IMR-90 (cell line): ENCODE measurements at regions not wholly inside any gene's neighbourhood (a gene's known extent, or its start where the extent isn't known, plus 50 kb on each side); places are given as distances from the start of the nearest gene placed in this dataset.

Source experiments
- ATAC-seq: fragments of 200-7000 bp; cut with Tn5 transposase; 2 replicates; pipeline ENCODE4 v1.9.1; 2020; ENCODE audit warnings: low read depth, mild to moderate bottlenecking, moderate library complexity
- BruUV-seq: library from RNA; stranded (reverse); fragments of 400-500 nt; replicated peaks from 2 replicates; lab custom pipeline; 2021; lab: Mats Ljungman, UMichigan
- CTCF ChIA-PET: fragments of 300-600 bp; formaldehyde crosslinking; extraction: SDS; loops from one replicate; lab custom pipeline; 2021; ENCODE audit warnings: antibody characterized with exemption; lab: Yijun Ruan, JAX
- POLR2A ChIA-PET: fragments of 300-600 bp; sonication (Branson Sonifier 250); formaldehyde crosslinking; loops from one replicate; lab custom pipeline; 2022; ENCODE audit warnings: antibody characterized with exemption; ENCODE audit not compliant: unreplicated experiment; lab: Charles Lee
- DNase-seq: peaks from one replicate; pipeline ENCODE4 v3.0.0; 2013
- H2AFZ ChIP-seq: replicated peaks from 2 replicates; pipeline ENCODE3; 2013; ENCODE audit warnings: low read length, mild to moderate bottlenecking; ENCODE audit not compliant: poor library complexity
- H2AK5ac ChIP-seq: 2 replicates; pipeline ENCODE4 v1.6.1; 2013; ENCODE audit warnings: low read depth, low read length, inconsistent platforms
- H2AK9ac ChIP-seq: replicated peaks from 2 replicates; pipeline ENCODE3; 2013; ENCODE audit warnings: mild to moderate bottlenecking, low read depth, low read length, moderate library complexity; ENCODE audit not compliant: poor library complexity
- H2BK120ac ChIP-seq: 2 replicates; pipeline ENCODE4 v1.6.1; 2013; ENCODE audit warnings: low read depth, low read length, inconsistent platforms
- H2BK15ac ChIP-seq: 3 replicates; pipeline ENCODE4 v1.6.1; 2013; ENCODE audit warnings: low read depth, low read length, inconsistent platforms
- H2BK20ac ChIP-seq: 2 replicates; pipeline ENCODE4 v1.6.1; 2013; ENCODE audit warnings: low read depth, mild to moderate bottlenecking, inconsistent platforms, low read length, moderate library complexity
- H2BK5ac ChIP-seq: 2 replicates; pipeline ENCODE4 v1.6.1; 2013; ENCODE audit warnings: mild to moderate bottlenecking, low read depth, low read length, inconsistent platforms; ENCODE audit not compliant: poor library complexity, severe bottlenecking
- H3K14ac ChIP-seq: replicated peaks from 2 replicates; pipeline ENCODE4 v1.6.1; 2013; ENCODE audit warnings: low read depth, low read length, inconsistent platforms
- H3K18ac ChIP-seq: 2 replicates; pipeline ENCODE4 v1.6.1; 2013; ENCODE audit warnings: low read depth, low read length, control low read depth
- H3K23ac ChIP-seq: 2 replicates; pipeline ENCODE4 v1.6.1; 2013; ENCODE audit warnings: low read depth, low read length, inconsistent platforms
- H3K27ac ChIP-seq: 2 replicates; pipeline ENCODE4 v1.5.1; 2013; ENCODE audit warnings: mild to moderate bottlenecking, control low read depth, low read length; ENCODE audit not compliant: insufficient read depth
- H3K27me3 ChIP-seq: 2 replicates; pipeline ENCODE4 v1.6.1; 2013; ENCODE audit warnings: low read length; ENCODE audit not compliant: control insufficient read depth, insufficient read depth
- H3K36me3 ChIP-seq: 2 replicates; pipeline ENCODE4 v1.6.1; 2013; ENCODE audit warnings: low read length, mixed read lengths; ENCODE audit not compliant: control insufficient read depth, insufficient read depth
- H3K4ac ChIP-seq: 2 replicates; pipeline ENCODE4 v1.6.1; 2013; ENCODE audit warnings: low read depth, low read length, inconsistent platforms
- H3K4me1 ChIP-seq: 2 replicates; pipeline ENCODE4 v1.6.1; 2013; ENCODE audit warnings: low read length, mixed read lengths; ENCODE audit not compliant: control insufficient read depth, insufficient read depth
- H3K4me2 ChIP-seq: 2 replicates; pipeline ENCODE4 v1.6.1; 2013; ENCODE audit warnings: low read depth, mild to moderate bottlenecking, control low read depth, low read length, moderate library complexity
- H3K4me3 ChIP-seq: 2 replicates; pipeline ENCODE4 v1.5.1; 2013; ENCODE audit warnings: low read depth, mild to moderate bottlenecking, control low read depth, low read length, moderate library complexity; ENCODE audit not compliant: insufficient read depth
- H3K56ac ChIP-seq: 2 replicates; pipeline ENCODE4 v1.6.1; 2013; ENCODE audit warnings: low read length, inconsistent platforms; ENCODE audit not compliant: insufficient read depth; ENCODE audit errors: extremely low read depth
- H3K79me1 ChIP-seq, 2 experiments: 2 replicates each; pipeline ENCODE4 v1.6.1; 2013; ENCODE audit warnings: low read length in 2 of 2, inconsistent platforms in 1 of 2, low read depth in 1 of 2
- H3K9ac ChIP-seq: 2 replicates; pipeline ENCODE4 v1.6.1; 2013; ENCODE audit warnings: low read depth, low read length, control low read depth
- H3K9me1 ChIP-seq: 2 replicates; pipeline ENCODE4 v1.6.1; 2013; ENCODE audit warnings: low read length, inconsistent platforms; ENCODE audit not compliant: insufficient read depth
- H3K9me3 ChIP-seq: 2 replicates; pipeline ENCODE4 v1.6.1; 2013; ENCODE audit warnings: low read length; ENCODE audit not compliant: control insufficient read depth, insufficient read depth
- H4K20me1 ChIP-seq: 2 replicates; pipeline ENCODE4 v1.6.1; 2013; ENCODE audit warnings: low read length, inconsistent platforms; ENCODE audit not compliant: insufficient read depth
- H4K5ac ChIP-seq: 2 replicates; pipeline ENCODE4 v1.6.1; 2013; ENCODE audit warnings: mild to moderate bottlenecking, low read depth, low read length, control low read depth
- H4K8ac ChIP-seq, 2 experiments: 2 replicates each; pipeline ENCODE4 v1.6.1; 2013; ENCODE audit warnings: low read depth in 2 of 2, low read length in 2 of 2, control low read depth in 1 of 2, inconsistent platforms in 1 of 2
- H4K91ac ChIP-seq: 2 replicates; pipeline ENCODE4 v1.6.1; 2013; ENCODE audit warnings: low read depth, low read length, inconsistent platforms; ENCODE audit not compliant: insufficient read depth
- BHLHE40 ChIP-seq: fragments of 150-350 bp; IDR thresholded peaks from 2 replicates; pipeline ENCODE4 v1.6.1; 2016; ENCODE audit warnings: mild to moderate bottlenecking, low read depth, low read length
- MAFK ChIP-seq: IDR thresholded peaks from 2 replicates; pipeline ENCODE4 v1.6.1; 2012; ENCODE audit warnings: low read depth, low read length, improper control_type of control experiment
- NFE2L2 ChIP-seq: fragments of 150-350 bp; IDR thresholded peaks from 2 replicates; pipeline ENCODE4 v1.6.1; 2016; ENCODE audit warnings: low read depth, mild to moderate bottlenecking, low read length
- RAD21 ChIP-seq: IDR thresholded peaks from 2 replicates; pipeline ENCODE4 v1.6.1; 2012; ENCODE audit warnings: low read length, improper control_type of control experiment
- SMC3 ChIP-seq: fragments of 150-350 bp; IDR thresholded peaks from 2 replicates; pipeline ENCODE4 v1.6.1; 2016; ENCODE audit warnings: low read depth, mild to moderate bottlenecking, antibody characterized with exemption, low read length, moderate library complexity
- WGBS, 2 experiments: methylation state at CpG; one replicate each; pipeline versions ENCODE4 v1.1.5 to v1.1.7; 2013; ENCODE audit warnings: missing lambda C conversion rate in 2 of 2; ENCODE audit not compliant: insufficient read length in 1 of 2; ENCODE audit errors: extremely low coverage in 2 of 2; 5-methylcytosine and 5-hydroxymethylcytosine counted together
- dilution Hi-C: fragments of 300-500 bp; cut with HindIII; formaldehyde crosslinking; loops from one replicate; pipeline ENCODE4 v1.14.3; 2018; ENCODE audit warnings: low sequenced_read_pairs; ENCODE audit not compliant: unreplicated experiment
- in situ Hi-C: fragments of 300-500 bp; cut with MboI; formaldehyde crosslinking; loops from 3 replicates; pipeline ENCODE4 v1.14.3; 2019; ENCODE audit warnings: low sequenced_read_pairs, inconsistent platforms, mixed read lengths
- intact Hi-C: fragments of 100-400 bp; cut with micrococcal nuclease; formaldehyde crosslinking; loops from 2 replicates; pipeline ENCODE4 v1.10.0; 2022
- TF ChIP-seq, protein P1 (sequence below): conservative IDR thresholded peaks from 2 replicates; pipeline ENCODE4 v1.5.1; 2012; ENCODE audit warnings: mild to moderate bottlenecking, low read depth, low read length, improper control_type of control experiment

DNA sequence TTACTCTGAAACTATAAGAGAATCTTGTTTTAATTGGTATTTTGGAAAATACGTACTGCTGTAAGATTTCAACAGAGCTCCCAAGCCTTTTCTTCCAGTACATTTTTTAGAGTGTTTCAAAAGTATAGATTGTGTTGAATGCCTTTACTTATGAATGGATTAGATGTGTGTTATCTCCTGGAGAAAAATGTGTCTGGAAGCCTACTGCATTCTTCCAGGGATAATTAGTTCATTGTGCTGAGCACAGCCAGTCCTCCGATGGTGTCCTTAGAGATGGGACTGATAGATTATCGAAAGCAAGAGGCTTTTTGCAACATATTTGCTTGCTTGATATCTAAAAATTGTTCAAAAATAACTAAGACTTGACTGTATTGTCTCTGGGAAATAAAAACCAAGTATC lies 114.2 kb downstream of the PLEKHG1 start:
- Histone ChIP-seq H2AK5ac (no peak overlapping the region), H4K5ac (no peak overlapping the region), H3K36me3 (no peaks in the 10 kb centered on the region), H3K9me3 (no peaks in the 10 kb centered on the region), H4K91ac (no peak overlapping the region), H3K56ac (no peak overlapping the region), H3K27me3 (0 out of 2 replicates have a peak, but pooled peaks cover 2% of the 10 kb centered on the region), H3K4me3 (no peak overlapping the region), H3K9me1 (no peaks in the 10 kb centered on the region), H2BK15ac (no peak overlapping the region), H2AK9ac (no peak overlapping the region), H3K14ac (no peak overlapping the region), H2BK5ac (no peak overlapping the region), H3K79me1 (no peaks in the 10 kb centered on the region), H3K9ac (no peak overlapping the region), H2BK20ac (no peak overlapping the region), H2AFZ (no peak overlapping the region), H4K8ac (no peak overlapping the region), H3K4me2 (no peak overlapping the region), H3K4me1 (no peaks in the 10 kb centered on the region; the same call in 1 of the 2 replicates), H3K23ac (no peak overlapping the region), H3K4ac (no peak overlapping the region), H3K18ac (no peak overlapping the region), H3K27ac (no peak overlapping the region), H4K20me1 (no peaks in the 10 kb centered on the region), H2BK120ac (no peak overlapping the region)
- no peak for DNase-seq
- ATAC-seq, result no peak
- dilution Hi-C loops, result no loop called here
- in situ Hi-C loops, result no loop called here
- ChIA-PET CTCF (no interaction called here), POLR2A (no interaction called here)
- intact Hi-C loops, result no loop called here
- TF ChIP-seq BHLHE40 (no peak), NFE2L2 (no peak), RAD21 (no peak), MAFK (no peak), SMC3 (no peak)
- TF ChIP-seq, protein P1, sequence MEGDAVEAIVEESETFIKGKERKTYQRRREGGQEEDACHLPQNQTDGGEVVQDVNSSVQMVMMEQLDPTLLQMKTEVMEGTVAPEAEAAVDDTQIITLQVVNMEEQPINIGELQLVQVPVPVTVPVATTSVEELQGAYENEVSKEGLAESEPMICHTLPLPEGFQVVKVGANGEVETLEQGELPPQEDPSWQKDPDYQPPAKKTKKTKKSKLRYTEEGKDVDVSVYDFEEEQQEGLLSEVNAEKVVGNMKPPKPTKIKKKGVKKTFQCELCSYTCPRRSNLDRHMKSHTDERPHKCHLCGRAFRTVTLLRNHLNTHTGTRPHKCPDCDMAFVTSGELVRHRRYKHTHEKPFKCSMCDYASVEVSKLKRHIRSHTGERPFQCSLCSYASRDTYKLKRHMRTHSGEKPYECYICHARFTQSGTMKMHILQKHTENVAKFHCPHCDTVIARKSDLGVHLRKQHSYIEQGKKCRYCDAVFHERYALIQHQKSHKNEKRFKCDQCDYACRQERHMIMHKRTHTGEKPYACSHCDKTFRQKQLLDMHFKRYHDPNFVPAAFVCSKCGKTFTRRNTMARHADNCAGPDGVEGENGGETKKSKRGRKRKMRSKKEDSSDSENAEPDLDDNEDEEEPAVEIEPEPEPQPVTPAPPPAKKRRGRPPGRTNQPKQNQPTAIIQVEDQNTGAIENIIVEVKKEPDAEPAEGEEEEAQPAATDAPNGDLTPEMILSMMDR, result no peak
- no TSS peak for BruUV-seq
- 80% methylated on average over 1 of the region's 3 CpGs; no CpG with 5 or more reads in 1 of the 2 experiments for WGBS, 2 experiments
